Calu3 (cell line): ENCODE measurements at regions not wholly inside any gene's neighbourhood (a gene's known extent, or its start where the extent isn't known, plus 50 kb on each side); places are given as distances from the start of the nearest gene placed in this dataset.

Source experiments
- BruUV-seq: library from RNA; stranded (reverse); fragments of 400-500 nt; replicated peaks from 2 replicates; lab custom pipeline; 2021; lab: Mats Ljungman, UMichigan
- CTCF ChIA-PET: fragments of 300-600 bp; sonication (Branson Sonifier 250); formaldehyde crosslinking; loops from one replicate; lab custom pipeline; 2022; ENCODE audit warnings: antibody characterized with exemption; lab: Charles Lee
- DNase-seq: peaks from one replicate; pipeline ENCODE4 v3.0.0; 2022
- H3K27ac Mint-ChIP-seq: one replicate; pipeline ENCODE4 v1.8.0; 2022; ENCODE audit warnings: mixed read lengths; ENCODE audit not compliant: unreplicated experiment
- H3K27me3 Mint-ChIP-seq: one replicate; pipeline ENCODE4 v1.8.0; 2022; ENCODE audit warnings: mixed read lengths; ENCODE audit not compliant: unreplicated experiment
- H3K36me3 Mint-ChIP-seq: one replicate; pipeline ENCODE4 v1.8.0; 2022; ENCODE audit warnings: mild to moderate bottlenecking, moderate library complexity, mixed read lengths; ENCODE audit not compliant: insufficient read depth, unreplicated experiment
- H3K4me1 Mint-ChIP-seq: one replicate; pipeline ENCODE4 v1.8.0; 2022; ENCODE audit warnings: mild to moderate bottlenecking, low read depth, mixed read lengths; ENCODE audit not compliant: unreplicated experiment
- H3K4me3 Mint-ChIP-seq: one replicate; pipeline ENCODE4 v1.8.0; 2022; ENCODE audit warnings: mild to moderate bottlenecking, low read depth, moderate library complexity, mixed read lengths; ENCODE audit not compliant: unreplicated experiment
- H3K9me3 Mint-ChIP-seq: one replicate; pipeline ENCODE4 v1.8.0; 2022; ENCODE audit warnings: low read depth, mixed read lengths; ENCODE audit not compliant: unreplicated experiment
- intact Hi-C: fragments of 100-400 bp; cut with micrococcal nuclease; formaldehyde crosslinking; loops from one replicate; pipeline ENCODE4 v1.10.0; 2022; ENCODE audit not compliant: unreplicated experiment
- TF ChIP-seq, protein P1 (sequence below): fragments of 200-600 bp; IDR thresholded peaks from one replicate; pipeline ENCODE4 v1.8.0; 2022; ENCODE audit warnings: antibody characterized with exemption; ENCODE audit not compliant: unreplicated experiment

DNA sequence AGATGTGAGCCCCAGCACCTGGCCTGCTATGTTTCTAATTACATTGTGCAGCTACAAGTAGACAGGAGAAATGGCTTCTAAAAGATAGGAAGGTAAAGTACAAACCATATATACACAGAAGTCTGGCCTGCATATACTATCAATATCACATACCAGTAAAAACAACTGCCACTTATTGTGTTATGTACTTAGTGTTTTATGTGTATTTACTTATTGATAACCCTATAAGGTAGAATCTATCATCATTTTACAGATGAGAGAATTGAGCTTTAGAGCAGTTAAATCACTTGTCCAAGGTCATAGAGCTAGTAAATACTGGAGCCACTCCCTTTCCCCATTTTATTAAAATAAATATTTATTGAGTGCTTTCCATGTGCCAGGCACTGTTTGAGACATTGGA is 102.4 kb upstream of the PRDM1 start:
- H3K27ac Mint-ChIP-seq: no peak overlapping the region
- TF ChIP-seq, protein P1, sequence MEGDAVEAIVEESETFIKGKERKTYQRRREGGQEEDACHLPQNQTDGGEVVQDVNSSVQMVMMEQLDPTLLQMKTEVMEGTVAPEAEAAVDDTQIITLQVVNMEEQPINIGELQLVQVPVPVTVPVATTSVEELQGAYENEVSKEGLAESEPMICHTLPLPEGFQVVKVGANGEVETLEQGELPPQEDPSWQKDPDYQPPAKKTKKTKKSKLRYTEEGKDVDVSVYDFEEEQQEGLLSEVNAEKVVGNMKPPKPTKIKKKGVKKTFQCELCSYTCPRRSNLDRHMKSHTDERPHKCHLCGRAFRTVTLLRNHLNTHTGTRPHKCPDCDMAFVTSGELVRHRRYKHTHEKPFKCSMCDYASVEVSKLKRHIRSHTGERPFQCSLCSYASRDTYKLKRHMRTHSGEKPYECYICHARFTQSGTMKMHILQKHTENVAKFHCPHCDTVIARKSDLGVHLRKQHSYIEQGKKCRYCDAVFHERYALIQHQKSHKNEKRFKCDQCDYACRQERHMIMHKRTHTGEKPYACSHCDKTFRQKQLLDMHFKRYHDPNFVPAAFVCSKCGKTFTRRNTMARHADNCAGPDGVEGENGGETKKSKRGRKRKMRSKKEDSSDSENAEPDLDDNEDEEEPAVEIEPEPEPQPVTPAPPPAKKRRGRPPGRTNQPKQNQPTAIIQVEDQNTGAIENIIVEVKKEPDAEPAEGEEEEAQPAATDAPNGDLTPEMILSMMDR: no peak
- intact Hi-C loops: no loop called here
- no peaks in the 10 kb centered on the region for H3K27me3 Mint-ChIP-seq
- CTCF ChIA-PET: no interaction called here
- no peak for DNase-seq
- H3K36me3 Mint-ChIP-seq: no peaks in the 10 kb centered on the region
- BruUV-seq: no TSS peak
- no peaks in the 10 kb centered on the region for H3K9me3 Mint-ChIP-seq
- no peaks in the 10 kb centered on the region for H3K4me1 Mint-ChIP-seq
- no peak overlapping the region for H3K4me3 Mint-ChIP-seq

DNA sequence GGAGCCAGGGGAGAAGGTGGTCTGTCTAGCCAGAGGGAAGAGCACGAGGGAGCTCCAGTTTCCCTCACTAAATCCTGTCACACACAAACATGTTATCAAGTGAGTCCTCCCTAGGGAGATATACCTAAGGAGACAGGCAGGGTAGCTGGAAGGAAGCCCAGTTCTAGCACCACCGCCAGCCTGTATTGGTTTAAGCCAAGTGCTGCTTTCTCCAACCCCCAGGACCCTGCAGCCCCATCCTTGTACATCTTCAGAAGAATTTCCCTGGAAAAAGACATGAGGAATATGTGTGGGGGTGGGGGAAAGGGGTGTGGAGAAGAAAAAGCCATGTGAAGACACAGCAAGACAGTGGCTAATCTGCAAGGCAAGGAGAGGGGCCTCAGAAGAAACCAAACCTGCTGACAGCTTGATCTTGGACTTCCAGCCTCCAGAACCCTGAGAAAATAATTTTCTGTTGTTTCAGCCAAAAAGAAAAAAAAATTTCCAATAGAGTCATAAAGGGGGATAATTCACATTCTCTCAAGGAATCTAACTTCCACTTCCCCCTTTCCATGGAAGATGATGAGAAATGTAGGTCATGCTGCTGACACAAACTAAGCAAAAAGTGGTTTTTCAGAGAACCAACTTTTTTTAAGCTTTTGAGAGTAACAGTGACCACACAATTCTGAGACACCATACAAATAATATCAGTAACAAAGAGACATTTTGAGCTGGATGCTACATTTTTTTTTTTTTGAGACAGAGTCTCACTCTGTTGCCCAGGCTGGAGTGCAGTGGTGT is 103.2 kb upstream of the PRDM1 start:
- Mint-ChIP-seq H3K36me3 (no peaks in the 10 kb centered on the region), H3K4me1 (no peaks in the 10 kb centered on the region), H3K27ac (no peak overlapping the region), H3K9me3 (no peaks in the 10 kb centered on the region), H3K27me3 (no peaks in the 10 kb centered on the region), H3K4me3 (no peak overlapping the region)
- TF ChIP-seq, protein P1: no peak
- CTCF ChIA-PET: no interaction called here
- no TSS peak for BruUV-seq
- no peak for DNase-seq
- intact Hi-C loops: no loop called here

DNA sequence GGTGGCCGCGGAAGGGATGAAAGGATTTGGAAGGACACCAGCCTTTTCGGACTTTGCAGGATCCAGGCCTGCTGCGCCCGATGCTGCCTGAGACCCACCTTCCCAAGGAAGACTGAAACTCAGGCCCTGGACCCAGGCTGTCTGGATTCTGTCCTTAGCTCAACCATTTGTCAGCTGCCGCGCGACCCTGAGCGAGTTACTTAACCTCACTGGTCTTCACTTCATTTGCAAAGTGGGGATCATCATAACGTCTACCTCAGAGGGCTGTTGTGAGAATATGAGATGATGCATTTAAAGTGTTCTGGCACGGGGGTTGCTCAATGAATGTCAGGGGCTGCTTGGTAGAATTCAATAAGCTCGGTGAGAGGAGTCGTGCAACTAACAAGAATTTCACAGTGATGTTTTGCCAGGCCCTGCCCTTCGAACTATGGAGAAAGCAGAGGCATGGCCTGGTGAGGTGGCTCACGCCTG is 104.2 kb upstream of the PRDM1 start:
- H3K9me3 Mint-ChIP-seq: no peaks in the 10 kb centered on the region
- no peaks in the 10 kb centered on the region for H3K4me1 Mint-ChIP-seq
- no peak overlapping the region for H3K4me3 Mint-ChIP-seq
- BruUV-seq: no TSS peak
- no peak for DNase-seq
- CTCF ChIA-PET: no interaction called here
- no peak overlapping the region for H3K27ac Mint-ChIP-seq
- no peaks in the 10 kb centered on the region for H3K27me3 Mint-ChIP-seq
- no peaks in the 10 kb centered on the region for H3K36me3 Mint-ChIP-seq
- intact Hi-C loops: no loop called here
- TF ChIP-seq, protein P1: no peak

DNA sequence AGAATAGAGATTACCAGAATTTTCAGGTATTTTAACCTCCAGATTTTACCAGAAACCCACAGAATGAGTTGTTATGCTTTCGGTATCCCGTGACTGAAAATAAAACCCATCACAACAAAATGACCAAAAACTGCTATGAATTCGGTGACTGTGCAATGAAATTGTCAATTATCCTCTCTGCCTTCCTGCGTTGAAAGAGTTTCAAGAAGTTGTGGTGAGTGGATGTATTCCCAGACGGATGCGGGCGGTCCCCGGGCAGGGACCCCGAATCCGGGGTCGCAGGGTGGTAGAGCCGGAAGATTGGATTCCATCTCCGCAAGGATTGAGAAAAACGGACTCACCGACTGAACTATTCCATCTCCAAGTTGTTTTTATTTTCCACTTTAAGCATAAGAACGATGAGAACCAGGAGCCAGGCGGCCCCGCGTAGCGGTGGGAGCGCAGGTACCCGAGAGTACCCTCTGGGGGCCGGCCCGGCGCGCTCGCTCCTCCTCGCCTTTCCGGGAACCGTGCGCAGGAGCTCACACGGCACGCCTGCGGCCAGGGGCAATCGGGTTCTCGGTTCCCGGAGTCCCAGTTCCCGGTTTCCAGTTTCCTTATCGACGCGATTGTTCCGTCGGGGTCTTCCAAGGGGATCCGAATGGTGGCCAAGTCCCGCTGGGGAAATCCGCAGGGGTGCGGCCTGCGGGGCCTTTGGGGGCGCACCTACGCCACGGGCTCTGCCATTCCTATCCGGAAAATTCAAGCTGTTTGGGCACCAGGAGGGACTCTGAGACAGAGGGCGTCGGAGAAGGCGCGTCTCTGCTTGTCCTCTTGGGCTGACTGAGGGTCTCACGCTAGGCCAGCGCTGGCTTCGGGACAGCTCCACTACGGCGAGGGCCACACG is 104.9 kb upstream of the PRDM1 start:
- H3K27ac Mint-ChIP-seq: no peak overlapping the region
- TF ChIP-seq, protein P1: no peak
- H3K36me3 Mint-ChIP-seq: no peaks in the 10 kb centered on the region
- BruUV-seq: no TSS peak
- CTCF ChIA-PET: interaction anchor here (0.7 kb wide), 1 partner anchor 19 kb away, joined by 3 read pairs; no protein-coding TSS in a partner anchor
- intact Hi-C loops: no loop called here
- H3K4me1 Mint-ChIP-seq: no peaks in the 10 kb centered on the region
- H3K27me3 Mint-ChIP-seq: no peaks in the 10 kb centered on the region
- DNase-seq: no peak
- no peaks in the 10 kb centered on the region for H3K9me3 Mint-ChIP-seq
- no peak overlapping the region for H3K4me3 Mint-ChIP-seq
